Endothelial cell of umbilical vein (primary cell): ENCODE measurements at regions not wholly inside any gene's neighbourhood (a gene's known extent, or its start where the extent isn't known, plus 50 kb on each side); places are given as distances from the start of the nearest gene placed in this dataset.

ENCODE experiments used
- BruUV-seq: library from RNA; stranded (reverse); fragments of 400-500 nt; replicated peaks from 2 replicates; lab custom pipeline; 2021; lab: Mats Ljungman, UMichigan
- CTCF ChIA-PET: fragments of 300-600, 350-600 bp; sonication (Branson Sonifier 250); formaldehyde crosslinking; loops from one replicate; lab custom pipeline; 2021; ENCODE audit warnings: antibody characterized with exemption, inconsistent platforms; lab: Charles Lee
- POLR2A ChIA-PET: fragments of 300-600, 350-600 bp; sonication (Branson Sonifier 250); formaldehyde crosslinking; loops from one replicate; lab custom pipeline; 2021; ENCODE audit warnings: antibody characterized with exemption, inconsistent platforms; lab: Charles Lee
- DNase-seq: peaks from one replicate; pipeline ENCODE4 v3.0.0-alpha.2; 2011; ENCODE audit warnings: low read depth, low spot score
- FAIRE-seq: peaks from 2 replicates; lab custom pipeline; 2011; peaks lifted over from hg19 to GRCh38; lab: Jason Lieb, UNC
- H2AFZ ChIP-seq: 2 replicates; pipeline ENCODE4 v1.6.0; 2012; ENCODE audit warnings: low read depth, low read length, control low read depth, inconsistent platforms
- H3K27ac ChIP-seq: 2 replicates; pipeline ENCODE4 v1.5.1; 2011; ENCODE audit warnings: low read depth, mild to moderate bottlenecking, control low read depth, low read length, moderate library complexity; ENCODE audit not compliant: insufficient read depth
- H3K27me3 ChIP-seq, 2 experiments: 2 replicates each; pipeline versions ENCODE4 v1.6.0 to v1.6.1; 2011; ENCODE audit warnings: low read length in 2 of 2, mixed read lengths in 1 of 2; ENCODE audit not compliant: control insufficient read depth in 2 of 2, insufficient read depth in 2 of 2
- H3K36me3 ChIP-seq, 2 experiments: 2 replicates in 1 of 2; 3 replicates in 1 of 2; pipeline ENCODE4 v1.5.1; 2011; ENCODE audit warnings: low read length in 2 of 2, mild to moderate bottlenecking in 1 of 2, moderate library complexity in 1 of 2; ENCODE audit not compliant: control insufficient read depth in 2 of 2, insufficient read depth in 2 of 2; ENCODE audit errors: extremely low read depth in 1 of 2
- H3K4me1 ChIP-seq: 3 replicates; pipeline ENCODE4 v1.5.1; 2011; ENCODE audit warnings: mild to moderate bottlenecking, low read length; ENCODE audit not compliant: control insufficient read depth, insufficient read depth; ENCODE audit errors: extremely low read depth
- H3K4me2 ChIP-seq: 2 replicates; pipeline ENCODE4 v1.6.1; 2011; ENCODE audit warnings: low read length, control low read depth, mixed read lengths; ENCODE audit not compliant: insufficient read depth
- H3K4me3 ChIP-seq, 3 experiments: fragments of 200-600 bp in 1 of 3; sonication (generic), shearing (Covaris generic) in 1 of 3; replicated peaks in 1 of 3; 2 replicates each; pipeline ENCODE4 v1.5.1; 2011 to 2016; ENCODE audit warnings: control low read depth in 3 of 3, low read length in 3 of 3, mild to moderate bottlenecking in 2 of 3, inconsistent platforms in 1 of 3, low read depth in 1 of 3, moderate library complexity in 1 of 3; ENCODE audit not compliant: insufficient read depth in 1 of 3
- H3K79me2 ChIP-seq: 2 replicates; pipeline ENCODE4 v1.6.0; 2012; ENCODE audit warnings: low read length, inconsistent platforms; ENCODE audit not compliant: control insufficient read depth, insufficient read depth
- H3K9ac ChIP-seq: replicated peaks from 2 replicates; pipeline ENCODE3; 2011; ENCODE audit warnings: low read length, control low read depth; ENCODE audit not compliant: insufficient read depth; ENCODE audit errors: extremely low read depth
- H3K9me1 ChIP-seq: replicated peaks from 3 replicates; pipeline ENCODE4 v1.6.0; 2011; ENCODE audit warnings: mild to moderate bottlenecking, low read length; ENCODE audit not compliant: control insufficient read depth, insufficient read depth; ENCODE audit errors: extremely low read depth
- H3K9me3 ChIP-seq: replicated peaks from 2 replicates; pipeline ENCODE4 v1.5.1; 2012; ENCODE audit warnings: low read length, inconsistent platforms; ENCODE audit not compliant: control insufficient read depth, insufficient read depth
- H4K20me1 ChIP-seq: replicated peaks from 2 replicates; pipeline ENCODE3; 2011; ENCODE audit warnings: mild to moderate bottlenecking, low read length; ENCODE audit not compliant: control insufficient read depth, insufficient read depth; ENCODE audit errors: extremely low read depth
- EZH2 ChIP-seq: IDR thresholded peaks from 2 replicates; pipeline ENCODE4 v1.6.1; 2012; ENCODE audit warnings: borderline replicate concordance, low read depth, mild to moderate bottlenecking, moderate library complexity, low read length, inconsistent platforms; ENCODE audit not compliant: severe bottlenecking
- FOS ChIP-seq: IDR thresholded peaks from 2 replicates; pipeline ENCODE4 v1.6.1; 2011; ENCODE audit warnings: mild to moderate bottlenecking, low read length, moderate library complexity, borderline replicate concordance; ENCODE audit not compliant: insufficient read depth
- GATA2 ChIP-seq: IDR thresholded peaks from 2 replicates; pipeline ENCODE4 v1.7.0; 2011; ENCODE audit warnings: low read depth, mild to moderate bottlenecking, moderate library complexity, mixed read lengths, low read length; ENCODE audit not compliant: insufficient read length, insufficient read depth
- JUN ChIP-seq: IDR thresholded peaks from 2 replicates; pipeline ENCODE4 v1.6.1; 2011; ENCODE audit warnings: borderline replicate concordance, low read depth; ENCODE audit not compliant: insufficient read length, insufficient read depth
- MYC ChIP-seq: IDR thresholded peaks from one replicate; pipeline ENCODE4 v1.6.1; 2011; ENCODE audit warnings: mild to moderate bottlenecking, low read depth, low read length
- POLR2A ChIP-seq: IDR thresholded peaks from 2 replicates; pipeline ENCODE4 v1.6.1; 2012; ENCODE audit warnings: low read depth, mild to moderate bottlenecking, control low read depth, low read length
- POLR2AphosphoS5 ChIP-seq: IDR thresholded peaks from 2 replicates; pipeline ENCODE4 v1.6.1; 2012; ENCODE audit warnings: low read depth, mild to moderate bottlenecking, control low read depth, low read length, moderate library complexity; ENCODE audit not compliant: insufficient read depth
- dilution Hi-C: fragments of 300-500 bp; cut with MboI; formaldehyde crosslinking; loops from one replicate; pipeline ENCODE4 v1.15.0; 2019; ENCODE audit warnings: low sequenced_read_pairs; ENCODE audit not compliant: extremely low pct_ligation_motif_present
- intact Hi-C: fragments of 100-400 bp; cut with micrococcal nuclease; formaldehyde crosslinking; loops from one replicate; pipeline ENCODE4 v1.10.0; 2022
- TF ChIP-seq, protein P1 (sequence below), 2 donors: IDR thresholded peaks; 1 replicate in 1 of 2; 2 replicates in 1 of 2; pipeline ENCODE4 v1.5.1; 2011; ENCODE audit warnings: low read length in 2 of 2, mild to moderate bottlenecking in 2 of 2, moderate library complexity in 2 of 2, control low read depth in 1 of 2, inconsistent platforms in 1 of 2, low read depth in 1 of 2; ENCODE audit not compliant: insufficient read depth in 1 of 2; ENCODE audit errors: extremely low read depth in 1 of 2
- TF ChIP-seq, protein P2 (sequence below): IDR thresholded peaks from 2 replicates; pipeline ENCODE4 v1.6.1; 2011; ENCODE audit not compliant: insufficient read depth, insufficient read length

DNA sequence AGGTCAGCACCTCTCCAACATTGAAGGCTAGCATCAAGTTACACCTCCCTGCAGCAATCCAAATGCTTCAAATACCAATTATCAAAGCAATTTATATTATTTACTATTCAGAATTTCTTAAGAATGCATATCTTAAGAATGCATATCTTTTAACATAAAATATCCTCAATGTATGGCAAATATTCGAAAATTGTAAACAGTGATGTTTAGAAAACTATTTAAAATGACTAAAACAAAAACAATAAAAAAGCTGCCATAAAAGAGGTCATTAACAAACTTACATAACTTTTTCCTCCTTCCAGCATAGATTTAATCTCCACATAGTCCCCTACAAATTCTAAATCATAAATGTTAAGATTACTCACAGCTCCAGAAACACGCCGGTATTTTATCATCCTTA, 85.1 kb upstream of the SOX6 start:
- Histone ChIP-seq H3K9ac (no peak overlapping the region), H2AFZ (no peak overlapping the region), H3K27me3 (no peaks in the 10 kb centered on the region), H3K9me1 (no peaks in the 10 kb centered on the region), H3K36me3 (no peaks in the 10 kb centered on the region), H3K79me2 (no peaks in the 10 kb centered on the region), H3K9me3 (no peaks in the 10 kb centered on the region), H4K20me1 (no peaks in the 10 kb centered on the region), H3K27ac (no peak overlapping the region), H3K4me1 (no peaks in the 10 kb centered on the region), H3K4me3 (no peak overlapping the region), H3K4me2 (no peak overlapping the region)
- TF ChIP-seq POLR2AphosphoS5 (no peak), FOS (no peak), JUN (no peak), MYC (no peak), GATA2 (no peak), POLR2A (no peak), EZH2 (no peak)
- TF ChIP-seq, protein P1, sequence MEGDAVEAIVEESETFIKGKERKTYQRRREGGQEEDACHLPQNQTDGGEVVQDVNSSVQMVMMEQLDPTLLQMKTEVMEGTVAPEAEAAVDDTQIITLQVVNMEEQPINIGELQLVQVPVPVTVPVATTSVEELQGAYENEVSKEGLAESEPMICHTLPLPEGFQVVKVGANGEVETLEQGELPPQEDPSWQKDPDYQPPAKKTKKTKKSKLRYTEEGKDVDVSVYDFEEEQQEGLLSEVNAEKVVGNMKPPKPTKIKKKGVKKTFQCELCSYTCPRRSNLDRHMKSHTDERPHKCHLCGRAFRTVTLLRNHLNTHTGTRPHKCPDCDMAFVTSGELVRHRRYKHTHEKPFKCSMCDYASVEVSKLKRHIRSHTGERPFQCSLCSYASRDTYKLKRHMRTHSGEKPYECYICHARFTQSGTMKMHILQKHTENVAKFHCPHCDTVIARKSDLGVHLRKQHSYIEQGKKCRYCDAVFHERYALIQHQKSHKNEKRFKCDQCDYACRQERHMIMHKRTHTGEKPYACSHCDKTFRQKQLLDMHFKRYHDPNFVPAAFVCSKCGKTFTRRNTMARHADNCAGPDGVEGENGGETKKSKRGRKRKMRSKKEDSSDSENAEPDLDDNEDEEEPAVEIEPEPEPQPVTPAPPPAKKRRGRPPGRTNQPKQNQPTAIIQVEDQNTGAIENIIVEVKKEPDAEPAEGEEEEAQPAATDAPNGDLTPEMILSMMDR (IDR thresholded peaks at IDR 0.05; ENCODE audit: extremely low read depth in 1 of 2, insufficient read depth in 1 of 2, low read depth in 1 of 2, low read length in 2 of 2): no peak
- TF ChIP-seq, protein P2, sequence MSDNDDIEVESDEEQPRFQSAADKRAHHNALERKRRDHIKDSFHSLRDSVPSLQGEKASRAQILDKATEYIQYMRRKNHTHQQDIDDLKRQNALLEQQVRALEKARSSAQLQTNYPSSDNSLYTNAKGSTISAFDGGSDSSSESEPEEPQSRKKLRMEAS: no peak
- intact Hi-C loops: no loop called here
- FAIRE-seq (no peak), DNase-seq (no peak)
- ChIA-PET POLR2A (no interaction called here), CTCF (no interaction called here)
- dilution Hi-C loops: no loop called here
- no TSS peak for BruUV-seq
